WTC11 (cell line): ENCODE measurements at regions not wholly inside any gene's neighbourhood (a gene's known extent, or its start where the extent isn't known, plus 50 kb on each side); places are given as distances from the start of the nearest gene placed in this dataset.

ENCODE experiments used
- MAX ChIP-seq: sonication (generic); formaldehyde crosslinking; IDR thresholded peaks from 2 replicates; pipeline ENCODE4 v1.8.0; 2022; ENCODE audit warnings: mild to moderate bottlenecking, missing genetic modification reagents
- TEAD1 ChIP-seq: sonication (generic); formaldehyde crosslinking; IDR thresholded peaks from 2 replicates; pipeline ENCODE4 v1.8.0; 2022; ENCODE audit warnings: mild to moderate bottlenecking, missing genetic modification reagents
- TF ChIP-seq, protein P1 (sequence below): fragments of 200-600 bp; IDR thresholded peaks from 2 replicates; pipeline ENCODE4 v1.8.0; 2022; ENCODE audit warnings: antibody characterized with exemption
- TF ChIP-seq, protein P2 (sequence below): sonication (generic); formaldehyde crosslinking; IDR thresholded peaks from 2 replicates; pipeline ENCODE4 v1.8.1; 2023; ENCODE audit warnings: mild to moderate bottlenecking, missing genetic modification reagents, moderate library complexity

GRCh38 chr18:39843546-39843945 is 2111.5 kb upstream of the PIK3C3 start:
- TF ChIP-seq, protein P1, sequence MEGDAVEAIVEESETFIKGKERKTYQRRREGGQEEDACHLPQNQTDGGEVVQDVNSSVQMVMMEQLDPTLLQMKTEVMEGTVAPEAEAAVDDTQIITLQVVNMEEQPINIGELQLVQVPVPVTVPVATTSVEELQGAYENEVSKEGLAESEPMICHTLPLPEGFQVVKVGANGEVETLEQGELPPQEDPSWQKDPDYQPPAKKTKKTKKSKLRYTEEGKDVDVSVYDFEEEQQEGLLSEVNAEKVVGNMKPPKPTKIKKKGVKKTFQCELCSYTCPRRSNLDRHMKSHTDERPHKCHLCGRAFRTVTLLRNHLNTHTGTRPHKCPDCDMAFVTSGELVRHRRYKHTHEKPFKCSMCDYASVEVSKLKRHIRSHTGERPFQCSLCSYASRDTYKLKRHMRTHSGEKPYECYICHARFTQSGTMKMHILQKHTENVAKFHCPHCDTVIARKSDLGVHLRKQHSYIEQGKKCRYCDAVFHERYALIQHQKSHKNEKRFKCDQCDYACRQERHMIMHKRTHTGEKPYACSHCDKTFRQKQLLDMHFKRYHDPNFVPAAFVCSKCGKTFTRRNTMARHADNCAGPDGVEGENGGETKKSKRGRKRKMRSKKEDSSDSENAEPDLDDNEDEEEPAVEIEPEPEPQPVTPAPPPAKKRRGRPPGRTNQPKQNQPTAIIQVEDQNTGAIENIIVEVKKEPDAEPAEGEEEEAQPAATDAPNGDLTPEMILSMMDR = no peak
- TF ChIP-seq MAX (no peak), TEAD1 (no peak)
- TF ChIP-seq, protein P2, sequence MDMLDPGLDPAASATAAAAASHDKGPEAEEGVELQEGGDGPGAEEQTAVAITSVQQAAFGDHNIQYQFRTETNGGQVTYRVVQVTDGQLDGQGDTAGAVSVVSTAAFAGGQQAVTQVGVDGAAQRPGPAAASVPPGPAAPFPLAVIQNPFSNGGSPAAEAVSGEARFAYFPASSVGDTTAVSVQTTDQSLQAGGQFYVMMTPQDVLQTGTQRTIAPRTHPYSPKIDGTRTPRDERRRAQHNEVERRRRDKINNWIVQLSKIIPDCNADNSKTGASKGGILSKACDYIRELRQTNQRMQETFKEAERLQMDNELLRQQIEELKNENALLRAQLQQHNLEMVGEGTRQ (CRISPR knock-in tag) = no peak
